NCI-H345 treated with DMSO at 0.1 percent for 48 hours (cell line): ENCODE measurements at regions not wholly inside any gene's neighbourhood (a gene's known extent, or its start where the extent isn't known, plus 50 kb on each side); places are given as distances from the start of the nearest gene placed in this dataset.

Experiments used
- DNase-seq: peaks from one replicate; lab custom pipeline; 2025; ENCODE audit not compliant: unreplicated experiment; lab: John Stamatoyannopoulos, UW

DNA sequence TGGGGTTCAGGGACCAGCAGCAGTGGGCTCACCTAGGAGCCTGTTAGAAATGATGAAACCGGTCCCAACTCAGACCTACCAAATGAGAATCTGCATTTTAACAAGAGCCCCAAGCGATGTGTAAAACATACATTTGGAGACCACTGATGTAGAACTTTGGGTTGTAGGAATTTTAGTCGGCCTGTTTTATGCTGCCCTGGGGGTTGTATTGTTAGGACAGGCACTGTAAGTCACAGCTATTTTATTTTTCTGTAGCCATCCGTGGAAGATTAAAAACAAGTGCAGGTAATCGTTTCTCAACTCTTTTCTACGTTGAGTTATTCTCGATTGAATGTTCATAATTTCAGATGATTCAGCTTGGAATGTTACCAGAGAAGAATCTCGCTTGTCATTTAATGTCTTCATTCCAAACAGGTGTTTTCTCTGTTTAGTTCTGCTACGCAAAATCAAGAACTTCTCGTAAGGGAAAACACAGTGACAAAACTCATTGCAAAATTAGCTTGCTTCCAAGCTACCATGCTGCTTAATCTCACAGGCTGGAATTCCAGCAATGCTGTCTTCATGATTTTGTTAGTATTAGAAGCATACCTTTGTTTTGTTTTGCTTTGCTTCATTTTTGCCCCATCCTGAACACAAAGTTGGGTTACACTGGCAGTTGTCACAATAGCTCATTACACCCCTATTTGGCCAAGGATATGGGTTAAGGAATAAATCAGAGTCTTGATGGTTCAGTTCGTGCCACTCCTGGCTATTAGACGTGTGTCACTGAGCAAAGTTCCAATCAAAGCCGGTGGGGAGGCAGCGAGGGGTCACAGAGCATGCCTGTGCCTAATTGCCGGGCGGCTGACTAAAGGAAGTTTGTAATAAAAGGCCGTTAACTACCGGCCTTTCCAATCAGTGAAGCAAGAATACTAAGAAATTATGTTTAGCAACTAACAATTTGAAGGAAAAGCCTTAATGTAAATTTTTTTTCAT is 676.9 kb downstream of the GATA3 start:
- DNase-seq: no peak

DNA sequence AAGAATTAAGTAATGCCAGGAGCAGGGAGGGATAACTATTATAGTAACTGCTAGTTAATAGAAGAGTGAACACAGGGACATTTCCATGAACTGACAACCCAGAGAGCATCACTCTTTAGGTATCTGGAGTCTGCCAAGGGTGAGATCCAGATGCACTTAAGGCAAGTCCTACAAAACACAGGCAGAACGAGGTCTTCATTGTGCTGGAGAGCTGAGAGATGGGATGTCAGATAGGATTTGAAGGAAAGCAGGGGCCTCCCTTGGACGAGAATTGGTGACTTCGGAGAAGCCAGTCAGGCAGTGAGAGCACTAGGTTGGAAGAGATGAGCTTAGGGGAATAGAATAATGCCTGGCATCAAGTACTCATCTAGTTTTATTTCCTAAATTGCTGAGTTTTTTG is 684.5 kb downstream of the GATA3 start:
- no peak for DNase-seq

DNA sequence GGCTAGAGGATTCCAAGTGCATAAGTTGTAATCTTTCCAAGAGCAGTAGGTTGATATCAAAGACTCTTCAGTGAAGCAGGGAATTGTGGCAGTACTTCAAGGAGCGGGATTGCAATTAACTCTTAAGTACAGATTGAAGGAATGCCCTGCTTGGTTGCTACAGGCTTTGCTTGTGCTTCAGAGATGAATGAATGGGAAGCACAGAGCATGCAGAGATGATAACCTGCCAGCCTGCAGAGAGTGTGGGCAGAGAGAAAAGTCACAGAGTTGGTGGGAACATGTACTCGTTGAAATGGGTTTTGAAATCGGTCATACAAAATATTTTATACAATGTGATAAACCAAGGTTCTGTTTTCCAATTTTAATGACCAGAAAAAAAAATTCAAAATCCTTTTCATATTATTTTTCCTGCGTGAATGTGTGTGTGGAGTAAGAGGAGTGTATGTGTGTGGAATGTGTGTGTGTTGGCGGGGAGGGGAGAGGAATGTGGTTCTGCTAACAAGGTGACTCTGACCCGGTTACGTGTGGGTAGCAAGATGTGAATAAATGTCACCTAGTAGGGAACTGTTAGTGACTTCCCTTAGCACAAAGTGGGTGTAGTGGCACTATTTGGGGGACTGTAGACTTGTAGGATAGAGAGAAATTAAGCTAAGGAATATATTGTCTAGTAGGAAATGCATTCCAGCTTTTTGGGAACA is 697.8 kb downstream of the GATA3 start:
- DNase-seq: no peak

DNA sequence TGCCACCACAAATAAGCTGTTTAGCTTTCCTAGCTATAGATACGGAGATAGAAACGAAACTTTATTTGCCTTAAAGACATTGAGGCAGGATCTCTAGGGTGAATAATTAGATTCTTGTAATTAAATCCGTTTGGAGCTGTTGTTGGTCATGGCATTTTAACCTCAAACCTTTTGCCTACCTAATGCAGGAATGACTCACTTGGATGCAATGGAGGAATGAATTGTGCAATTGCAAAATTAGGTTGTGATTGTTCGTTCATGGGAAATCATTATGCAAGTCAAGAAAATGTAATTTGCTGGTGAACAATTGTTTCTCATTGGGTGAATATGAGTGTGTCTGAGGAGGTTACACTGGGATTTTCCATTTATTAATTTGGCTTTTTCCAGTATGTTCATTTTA is 703.5 kb downstream of the GATA3 start:
- no peak for DNase-seq

DNA sequence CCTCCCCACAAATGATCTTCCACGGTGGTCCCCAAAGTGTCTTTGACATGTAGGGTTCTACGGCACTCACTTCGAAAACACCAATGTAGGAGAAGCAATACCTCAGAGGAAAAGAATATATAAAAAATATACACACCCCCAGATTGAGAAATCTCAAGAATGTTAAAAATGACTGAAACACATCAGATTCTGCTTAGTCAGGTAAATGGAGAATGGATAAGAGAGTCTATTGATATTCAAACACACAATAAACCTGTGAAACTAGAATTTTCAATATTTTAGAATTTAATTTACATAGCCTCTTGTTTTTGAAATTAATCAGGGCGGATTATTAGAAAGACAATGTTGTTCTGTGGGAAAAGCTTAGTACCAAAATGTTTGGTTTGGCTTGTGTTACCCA is 712.4 kb downstream of the GATA3 start:
- DNase-seq: no peak

DNA sequence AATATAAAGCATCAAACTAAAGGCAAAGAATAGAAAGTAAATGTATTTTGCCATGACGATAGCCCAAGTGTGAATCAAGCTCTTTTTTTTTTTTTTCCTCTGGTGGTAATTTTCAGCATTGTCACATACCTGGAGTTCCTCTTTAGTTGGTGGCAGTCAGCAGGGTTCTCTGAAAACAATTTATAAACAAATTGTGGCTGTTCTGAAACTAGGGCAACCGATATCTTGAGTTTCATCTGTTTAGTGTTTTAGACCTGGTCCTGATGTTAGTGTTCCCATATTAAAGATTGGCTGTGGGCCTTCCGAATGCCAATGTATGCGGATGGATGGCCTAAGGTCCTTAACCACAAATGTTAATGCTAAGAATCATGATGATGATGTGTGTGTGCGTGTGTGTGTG is 713.1 kb downstream of the GATA3 start:
- DNase-seq: no peak

DNA sequence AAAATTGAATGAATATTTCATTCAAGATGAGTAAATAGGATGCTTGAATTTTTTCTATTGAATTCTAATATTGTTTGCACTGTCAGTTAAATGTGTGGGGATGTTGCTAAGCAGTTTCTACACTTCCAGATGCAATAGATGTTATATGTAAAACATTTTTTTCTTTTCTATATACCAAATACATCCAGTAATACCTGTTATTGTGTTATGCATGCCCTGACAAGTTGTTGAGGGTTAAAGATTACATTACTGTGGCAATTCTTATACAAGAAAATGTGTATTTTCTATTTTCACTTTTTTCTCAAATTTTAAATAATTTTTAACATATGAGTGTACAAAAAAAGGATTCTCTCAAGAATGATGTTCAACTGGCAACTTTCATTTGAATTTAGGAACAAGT is 713.9 kb downstream of the GATA3 start:
- no peak for DNase-seq

DNA sequence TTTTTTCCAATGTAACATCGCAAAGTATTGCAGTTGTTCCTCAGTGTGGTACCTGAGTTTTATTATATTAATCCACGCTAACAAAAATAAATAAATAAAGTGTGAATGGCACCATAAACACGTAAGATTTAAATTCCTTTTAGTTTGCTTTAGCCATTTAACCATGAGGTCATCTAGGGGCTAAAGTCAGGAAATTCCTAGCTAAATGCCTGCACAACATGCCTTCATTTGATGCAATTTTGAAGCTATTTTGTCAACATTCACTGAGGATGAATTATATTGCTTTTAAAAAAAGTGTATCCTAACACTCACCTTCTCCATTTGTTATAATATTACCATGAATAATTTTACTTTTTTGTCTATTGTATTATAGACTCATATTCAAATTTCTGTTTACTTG is 714.4 kb downstream of the GATA3 start:
- DNase-seq: no peak

DNA sequence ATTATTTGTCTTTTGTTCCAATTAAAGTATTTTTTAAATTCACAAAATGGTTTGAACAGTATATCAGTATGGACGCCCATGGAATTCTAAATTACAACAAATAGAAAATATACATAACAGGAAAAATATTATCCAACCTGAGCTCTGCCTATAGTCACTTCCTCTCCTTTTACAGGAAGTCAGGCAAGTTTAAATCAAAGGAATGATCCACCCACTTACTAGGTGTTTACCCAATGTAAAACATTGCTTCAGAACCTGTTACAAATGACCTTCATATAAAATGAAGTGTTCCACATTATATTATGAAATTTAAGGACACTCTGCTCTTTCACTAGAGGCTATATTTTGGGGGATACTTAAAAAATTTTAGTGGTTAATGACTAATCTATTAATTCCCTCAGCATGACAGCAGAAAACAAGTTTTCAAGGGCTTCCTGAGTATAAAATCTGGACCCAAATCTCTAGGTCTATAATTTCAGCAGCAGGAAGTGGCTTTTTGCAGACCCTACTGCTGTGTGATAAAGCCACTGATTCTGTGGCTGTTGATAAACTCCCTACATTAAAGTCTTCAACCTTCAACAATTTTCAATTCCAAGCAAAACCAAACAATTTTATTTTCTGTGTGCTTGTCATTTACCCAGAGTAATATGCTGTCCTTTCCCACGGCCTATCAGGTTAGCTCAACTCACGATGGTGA is 722.6 kb downstream of the GATA3 start:
- no peak for DNase-seq

DNA sequence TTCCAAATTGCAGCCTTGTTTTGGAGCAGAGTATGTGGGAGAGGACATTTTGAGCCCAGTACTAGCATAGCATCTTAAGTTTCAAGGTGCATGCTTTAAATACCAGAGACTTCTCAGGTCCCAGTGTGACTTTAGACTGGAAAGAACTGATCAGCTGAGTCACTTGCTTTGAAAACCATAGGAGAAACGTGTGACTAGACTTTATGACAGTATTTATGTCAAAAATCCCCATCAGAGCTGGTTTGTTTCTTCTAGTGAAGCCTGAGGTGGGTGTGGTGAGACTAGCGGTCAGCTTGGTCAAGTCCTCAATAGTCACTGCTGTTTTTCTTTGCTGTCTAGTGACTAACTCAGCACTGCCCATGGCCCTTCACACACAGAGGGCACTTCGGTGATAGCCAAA is 724.2 kb downstream of the GATA3 start:
- no peak for DNase-seq

DNA sequence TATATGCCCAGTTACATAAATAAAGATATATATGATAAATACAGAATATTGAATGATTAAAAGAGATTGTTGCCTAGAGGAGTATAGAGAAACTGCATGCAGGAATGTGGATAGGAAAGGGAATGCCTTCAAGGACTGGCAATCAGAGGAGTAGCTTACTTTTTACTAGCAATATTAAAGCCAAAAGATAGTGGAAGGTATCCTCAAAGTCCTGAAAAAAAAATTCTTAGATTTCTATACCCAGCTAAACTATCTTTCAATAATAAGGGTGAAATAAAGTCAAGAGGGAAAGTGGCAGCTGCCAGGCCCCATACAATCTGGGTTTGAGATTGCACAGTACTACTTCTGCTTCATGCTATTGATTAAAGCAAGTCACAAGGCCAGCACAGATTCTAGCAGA is 733.2 kb downstream of the GATA3 start:
- DNase-seq: no peak

DNA sequence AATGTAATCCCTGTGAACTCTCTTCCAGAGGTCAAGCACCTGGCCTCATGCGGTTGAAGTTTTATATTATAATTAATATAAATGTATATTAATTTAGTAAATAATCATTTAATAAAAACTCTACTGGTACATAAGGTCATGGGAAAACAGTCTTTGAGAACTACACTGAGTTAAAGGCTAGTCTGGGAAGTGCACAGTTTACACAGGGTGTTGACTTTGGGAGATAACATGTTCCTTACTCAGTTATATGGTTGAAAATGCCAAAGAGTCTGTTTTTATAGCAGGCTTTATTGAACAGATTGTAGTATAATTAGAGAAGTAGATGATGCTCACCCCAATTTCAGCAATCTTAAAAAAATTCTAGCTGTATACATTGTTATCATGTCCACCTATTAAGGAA is 735.9 kb downstream of the GATA3 start:
- no peak for DNase-seq

DNA sequence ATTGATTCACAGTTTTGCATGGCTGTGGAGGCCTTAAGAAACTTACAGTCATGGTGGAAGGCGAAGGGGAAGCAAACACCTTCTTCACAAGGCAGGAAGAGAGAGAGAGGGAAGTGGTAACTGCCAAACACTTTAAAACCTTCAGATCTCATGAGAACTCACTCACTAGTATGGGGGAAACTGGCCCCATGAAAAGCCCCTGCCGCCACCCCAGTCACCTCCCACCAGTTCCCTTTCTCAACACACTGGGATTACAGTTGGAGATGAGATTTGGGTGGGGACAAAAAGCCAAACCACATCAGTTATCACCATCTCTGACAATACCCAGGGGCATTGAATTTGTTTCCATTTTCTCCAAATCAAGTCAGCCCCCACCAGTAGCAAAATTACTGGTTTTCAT is 740.4 kb downstream of the GATA3 start:
- DNase-seq: no peak

DNA sequence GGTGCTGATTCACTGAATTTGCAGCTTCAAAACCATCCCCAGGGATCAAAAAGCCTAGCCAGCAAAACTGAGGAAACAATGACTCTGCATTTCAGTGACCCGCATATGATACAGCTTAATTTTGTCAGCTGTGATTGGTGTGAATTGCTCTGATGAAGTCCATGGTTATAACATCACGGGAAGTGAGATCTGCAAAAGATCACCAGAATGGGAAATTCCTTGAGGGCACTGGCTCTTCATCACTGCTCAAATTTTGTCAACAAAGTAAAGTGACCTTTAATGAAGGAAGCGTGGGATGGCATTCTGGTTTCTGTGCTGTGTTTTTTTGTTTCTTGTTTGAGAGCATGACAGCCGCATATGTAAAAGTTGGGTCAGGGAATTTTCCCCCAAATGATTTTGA is 745.9 kb downstream of the GATA3 start:
- DNase-seq: no peak

DNA sequence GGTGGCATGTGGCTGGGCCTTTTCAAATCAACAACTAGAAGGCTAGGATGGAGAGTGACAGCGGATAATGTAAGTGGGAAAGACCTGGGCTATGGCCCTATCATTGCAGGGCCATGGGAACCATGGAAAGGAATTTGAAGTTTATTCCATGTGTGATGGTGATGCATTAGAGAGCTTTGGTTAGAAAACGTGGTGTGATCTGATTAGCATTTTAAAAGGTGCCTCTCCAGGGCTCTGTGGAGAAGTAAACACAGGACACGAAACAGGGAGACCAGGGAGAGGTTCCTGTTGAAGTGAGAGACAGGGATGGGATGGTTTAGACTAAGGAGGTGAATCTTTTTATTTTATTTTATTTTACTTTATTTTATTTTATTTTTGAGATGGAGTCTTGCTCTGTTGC is 749.5 kb downstream of the GATA3 start:
- no peak for DNase-seq

DNA sequence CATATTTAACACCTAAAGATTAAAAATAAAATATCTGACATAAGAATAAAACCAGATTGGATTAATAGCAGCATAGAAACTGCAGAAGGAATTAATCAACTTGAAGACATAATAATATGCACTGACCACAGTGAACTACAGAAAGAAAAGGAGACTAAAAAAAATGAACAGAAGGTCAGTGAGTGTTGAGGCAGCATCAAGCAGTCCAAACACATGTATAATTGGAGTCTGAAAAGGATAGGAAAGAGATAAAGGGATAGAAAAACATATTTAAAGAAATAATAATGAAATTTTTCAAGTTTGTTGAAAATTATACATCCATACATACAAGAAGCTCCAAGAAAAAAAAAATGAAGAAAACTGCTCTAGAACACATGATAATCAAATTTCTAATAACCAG is 756.2 kb downstream of the GATA3 start:
- DNase-seq: no peak

DNA sequence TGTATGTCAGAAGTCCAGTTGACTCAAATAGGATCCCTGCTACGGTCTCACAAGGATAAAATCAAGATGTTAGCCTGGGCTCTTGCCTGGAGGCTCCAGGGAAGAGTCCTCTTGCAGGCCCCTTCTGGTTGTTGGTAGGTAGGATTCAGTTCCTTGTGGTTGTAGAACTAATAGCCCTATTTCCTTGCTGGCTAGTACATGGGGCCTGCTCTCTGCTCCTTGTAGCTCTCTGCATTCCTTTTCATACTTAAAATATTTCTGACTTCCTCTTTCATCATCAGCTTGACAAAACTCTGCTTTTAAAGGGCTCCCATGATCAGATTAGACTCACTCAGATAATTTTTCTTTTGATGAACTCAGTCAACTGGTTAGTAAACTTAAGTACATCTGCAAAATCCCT is 756.7 kb downstream of the GATA3 start:
- DNase-seq: no peak

DNA sequence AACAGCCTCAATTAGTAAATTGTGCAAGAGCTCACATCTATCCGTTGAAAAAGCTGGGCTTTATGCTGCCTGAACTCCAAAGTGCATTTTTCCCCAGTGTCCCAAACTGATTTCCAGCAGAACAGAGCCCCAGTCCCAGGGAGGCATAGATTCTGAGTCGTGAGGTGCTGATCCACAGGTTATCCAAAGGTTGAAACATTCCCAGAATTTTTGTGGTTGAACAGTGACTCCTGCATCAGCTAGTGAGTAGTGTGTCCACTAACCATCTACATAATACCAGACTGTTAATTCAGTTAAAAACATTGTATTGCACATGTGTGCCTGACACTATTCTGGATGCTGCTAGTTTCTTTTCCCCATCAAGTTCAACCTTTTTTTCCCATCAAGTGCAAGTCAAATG is 761.5 kb downstream of the GATA3 start:
- no peak for DNase-seq

DNA sequence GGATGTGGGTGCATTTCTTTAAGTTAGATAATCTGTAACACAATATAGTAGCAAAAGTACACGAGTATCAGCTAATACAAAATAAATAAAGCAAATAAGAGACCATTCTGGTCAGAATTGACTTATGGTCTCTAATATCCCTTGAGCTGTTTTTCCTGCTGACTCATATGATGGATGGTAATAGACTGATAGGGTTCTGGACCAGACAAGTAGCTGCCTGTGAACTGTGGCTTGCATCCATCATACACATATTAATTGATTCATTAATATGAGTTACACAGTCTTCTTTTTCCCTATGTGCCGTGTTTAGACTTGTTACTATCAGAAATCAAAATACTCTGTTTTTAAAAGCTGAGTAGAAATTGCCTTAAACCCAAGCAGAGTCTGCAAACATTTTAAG is 762.8 kb downstream of the GATA3 start:
- DNase-seq: no peak

DNA sequence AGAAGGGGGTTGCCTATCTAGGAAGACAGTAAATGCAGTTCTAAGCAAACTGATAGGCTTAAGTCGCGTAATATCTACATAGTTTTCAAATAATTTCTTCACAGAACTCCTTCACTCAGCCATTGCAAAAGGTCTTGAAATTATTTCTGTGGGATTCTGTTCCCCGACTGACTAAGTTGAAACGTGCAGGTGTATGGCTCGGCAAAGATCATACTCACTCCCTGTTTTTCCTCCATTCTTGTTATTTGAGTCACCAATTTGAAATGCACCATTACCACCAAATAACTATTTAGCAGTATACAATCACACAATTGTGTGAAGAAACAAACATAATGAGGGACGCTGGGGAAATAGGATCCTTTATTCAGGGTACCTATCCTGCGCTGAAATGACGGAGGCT is 771.1 kb downstream of the GATA3 start:
- no peak for DNase-seq

DNA sequence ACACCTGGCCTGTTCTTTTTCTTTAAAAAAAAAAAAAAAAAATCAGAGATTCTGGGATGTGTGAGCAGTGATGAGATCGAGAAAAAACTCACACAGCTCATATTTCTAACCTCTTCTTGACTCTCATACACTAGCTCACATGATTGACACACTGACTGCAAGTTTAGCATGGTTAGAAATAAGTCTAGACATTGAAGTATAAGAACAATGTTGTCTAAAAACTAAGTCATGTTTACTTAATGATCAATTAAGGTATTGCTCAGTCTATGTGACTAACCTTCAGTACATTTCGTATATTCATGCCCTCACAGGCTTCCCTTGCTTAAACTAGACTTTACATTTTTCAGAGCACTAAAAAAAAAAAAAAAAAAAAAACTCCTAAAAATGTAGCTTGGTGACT is 775.1 kb downstream of the GATA3 start:
- DNase-seq: no peak

DNA sequence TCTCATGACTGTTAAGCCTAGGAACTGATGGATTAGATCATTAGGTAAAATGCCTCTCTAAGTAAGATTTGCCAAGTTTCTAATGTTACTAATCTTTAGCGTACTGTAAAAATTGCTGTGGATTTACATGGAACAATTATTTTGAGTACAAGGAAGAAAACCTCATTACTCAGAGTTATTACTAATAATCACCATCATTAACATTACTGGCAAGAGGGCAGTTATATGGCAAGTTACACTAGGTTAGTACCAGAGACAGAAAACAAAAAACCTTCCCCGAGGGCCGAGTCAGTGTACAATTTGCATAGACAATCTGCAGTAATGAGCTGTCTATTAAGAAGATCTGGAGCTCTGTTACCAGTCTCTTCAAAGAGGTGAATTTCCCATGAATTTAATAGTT is 775.6 kb downstream of the GATA3 start:
- DNase-seq: no peak
